GM18505 (cell line): ENCODE measurements at regions not wholly inside any gene's neighbourhood (a gene's known extent, or its start where the extent isn't known, plus 50 kb on each side); places are given as distances from the start of the nearest gene placed in this dataset.

Source experiments
- ATAC-seq: cut with Tn5 transposase; IDR thresholded peaks from one replicate; pipeline ENCODE4 v1.9.1; 2021; ENCODE audit not compliant: unreplicated experiment
- POLR2A ChIP-seq: IDR thresholded peaks from 4 replicates; pipeline ENCODE4 v1.6.1; 2011; ENCODE audit warnings: borderline replicate concordance; ENCODE audit not compliant: insufficient read depth, insufficient read length; ENCODE audit errors: extremely low read depth

GRCh38 chr17:33756021-33756420 lies 462.9 kb upstream of the ASIC2 start:
- no peak for ATAC-seq
- TF ChIP-seq POLR2A, result no peak

- no peak for ATAC-seq
- no peak for TF ChIP-seq POLR2A
These were observed 472.8 kb upstream of the ASIC2 start for GRCh38 chr17:33765871-33766270.

- no peak for TF ChIP-seq POLR2A
- ATAC-seq, result no peak
These were observed 473.6 kb upstream of the ASIC2 start for GRCh38 chr17:33766721-33767120.

GRCh38 chr17:33769066-33769465 lies 476.0 kb upstream of the ASIC2 start:
- no peak for TF ChIP-seq POLR2A
- ATAC-seq, result no peak

GRCh38 chr17:33776304-33776703 lies 478.8 kb upstream of the CCL2 start:
- no peak for ATAC-seq
- TF ChIP-seq POLR2A, result no peak

- TF ChIP-seq POLR2A, result no peak
- ATAC-seq, result no peak
These were observed 478.2 kb upstream of the CCL2 start for GRCh38 chr17:33776903-33777302.

- no peak for TF ChIP-seq POLR2A
- ATAC-seq, result no peak
These were observed 477.4 kb upstream of the CCL2 start for GRCh38 chr17:33777674-33778073.

- ATAC-seq, result no peak
- no peak for TF ChIP-seq POLR2A
These were observed 476.4 kb upstream of the CCL2 start for GRCh38 chr17:33778505-33779233.

- ATAC-seq, result no peak
- no peak for TF ChIP-seq POLR2A
These were observed 475.9 kb upstream of the CCL2 start for GRCh38 chr17:33779234-33779591.

GRCh38 chr17:33785281-33785680 lies 469.8 kb upstream of the CCL2 start:
- ATAC-seq, result no peak
- no peak for TF ChIP-seq POLR2A

GRCh38 chr17:33786478-33786877 lies 468.6 kb upstream of the CCL2 start:
- no peak for TF ChIP-seq POLR2A
- ATAC-seq, result no peak

- no peak for TF ChIP-seq POLR2A
- no peak for ATAC-seq
These were observed 465.4 kb upstream of the CCL2 start for GRCh38 chr17:33789658-33790057.

- ATAC-seq, result no peak
- TF ChIP-seq POLR2A, result no peak
These were observed 457.9 kb upstream of the CCL2 start for GRCh38 chr17:33797181-33797580.

- no peak for TF ChIP-seq POLR2A
- no peak for ATAC-seq
These were observed 456.8 kb upstream of the CCL2 start for GRCh38 chr17:33798308-33798707.
